BLaER1 (cell line): ENCODE measurements at regions not wholly inside any gene's neighbourhood (a gene's known extent, or its start where the extent isn't known, plus 50 kb on each side); places are given as distances from the start of the nearest gene placed in this dataset.

Source experiments
- H3K27ac ChIP-seq: shearing (Covaris generic); formaldehyde crosslinking; 2 replicates; pipeline ENCODE4 v1.8.1; 2022
- H3K27me3 ChIP-seq: shearing (Covaris generic); formaldehyde crosslinking; 2 replicates; pipeline ENCODE4 v1.8.1; 2022
- H3K36me3 ChIP-seq: shearing (Covaris generic); formaldehyde crosslinking; 2 replicates; pipeline ENCODE4 v1.8.1; 2022
- H3K4me1 ChIP-seq: shearing (Covaris generic); formaldehyde crosslinking; 2 replicates; pipeline ENCODE4 v1.8.1; 2022
- H3K4me2 ChIP-seq: shearing (Covaris generic); formaldehyde crosslinking; 2 replicates; pipeline ENCODE4 v1.8.1; 2022
- H3K4me3 ChIP-seq: shearing (Covaris generic); formaldehyde crosslinking; 2 replicates; pipeline ENCODE4 v1.8.1; 2022
- H3K9ac ChIP-seq: shearing (Covaris generic); formaldehyde crosslinking; 2 replicates; pipeline ENCODE4 v1.8.1; 2022
- H3K9me3 ChIP-seq: shearing (Covaris generic); formaldehyde crosslinking; 2 replicates; pipeline ENCODE4 v1.8.1; 2022
- H4K20me1 ChIP-seq: shearing (Covaris generic); formaldehyde crosslinking; 2 replicates; pipeline ENCODE4 v1.8.1; 2022
- Cebpa-rat ChIP-seq: shearing (Covaris generic); IDR thresholded peaks from 2 replicates; pipeline ENCODE4 v1.8.1; 2022

- Histone ChIP-seq H3K27ac (no peak overlapping the region), H3K9me3 (no peaks in the 10 kb centered on the region), H4K20me1 (no peaks in the 10 kb centered on the region), H3K36me3 (no peaks in the 10 kb centered on the region), H3K4me3 (no peak overlapping the region), H3K9ac (no peak overlapping the region), H3K4me1 (no peaks in the 10 kb centered on the region), H3K4me2 (no peak overlapping the region), H3K27me3 (no peaks in the 10 kb centered on the region)
- TF ChIP-seq Cebpa-rat, result no peak
Observed at GRCh38 chr5:111813537-111813936, 56.5 kb upstream of the NREP start.

- Histone ChIP-seq H3K36me3 (no peaks in the 10 kb centered on the region), H3K9me3 (no peaks in the 10 kb centered on the region), H4K20me1 (no peaks in the 10 kb centered on the region), H3K4me2 (no peak overlapping the region), H3K4me1 (no peaks in the 10 kb centered on the region), H3K9ac (no peak overlapping the region), H3K27me3 (no peaks in the 10 kb centered on the region), H3K27ac (no peak overlapping the region), H3K4me3 (no peak overlapping the region)
- TF ChIP-seq Cebpa-rat, result no peak
Observed at GRCh38 chr5:111810112-111810511, 53.1 kb upstream of the NREP start.
